H9 (cell line): ENCODE measurements at regions not wholly inside any gene's neighbourhood (a gene's known extent, or its start where the extent isn't known, plus 50 kb on each side); places are given as distances from the start of the nearest gene placed in this dataset.
A peak's percentile ranks its signal among the peaks of the same experiment; 100 is the strongest.

ENCODE experiments used
- DNase-seq: peaks from one replicate; pipeline ENCODE4 v3.0.0-alpha.2; 2017
- H2AFZ ChIP-seq: one replicate; pipeline ENCODE4 v1.6.1; 2013; ENCODE audit warnings: mild to moderate bottlenecking, low read length, control low read depth, moderate library complexity
- H2AK5ac ChIP-seq: 2 replicates; pipeline ENCODE4 v1.6.1; 2013; ENCODE audit warnings: low read length, control low read depth, mixed read lengths; ENCODE audit not compliant: insufficient read length
- H2BK120ac ChIP-seq: one replicate; pipeline ENCODE4 v1.6.1; 2013; ENCODE audit warnings: low read depth, mild to moderate bottlenecking, low read length, control low read depth, inconsistent platforms; ENCODE audit not compliant: poor library complexity, severe bottlenecking
- H2BK12ac ChIP-seq: 2 replicates; pipeline ENCODE4 v1.6.1; 2013; ENCODE audit warnings: low read length, control low read depth, mixed read lengths, low read depth; ENCODE audit not compliant: insufficient read length
- H2BK15ac ChIP-seq: 2 replicates; pipeline ENCODE4 v1.6.1; 2013; ENCODE audit warnings: low read depth, low read length, control low read depth
- H2BK20ac ChIP-seq: one replicate; pipeline ENCODE4 v1.6.1; 2013; ENCODE audit warnings: low read depth, mild to moderate bottlenecking, low read length, control low read depth, inconsistent platforms; ENCODE audit not compliant: poor library complexity, severe bottlenecking
- H2BK5ac ChIP-seq: 2 replicates; pipeline ENCODE4 v1.6.1; 2013; ENCODE audit warnings: low read length, control low read depth, mixed read lengths; ENCODE audit not compliant: insufficient read length
- H3K14ac ChIP-seq: 2 replicates; pipeline ENCODE4 v1.6.1; 2013; ENCODE audit warnings: low read length, control low read depth; ENCODE audit not compliant: insufficient read depth
- H3K18ac ChIP-seq: 2 replicates; pipeline ENCODE4 v1.6.1; 2013; ENCODE audit warnings: low read depth, mild to moderate bottlenecking, mixed read lengths, low read length, control low read depth; ENCODE audit not compliant: insufficient read length
- H3K23ac ChIP-seq: 2 replicates; pipeline ENCODE4 v1.6.1; 2013; ENCODE audit warnings: low read length, control low read depth, mixed read lengths, low read depth; ENCODE audit not compliant: insufficient read length
- H3K23me2 ChIP-seq: 2 replicates; pipeline ENCODE4 v1.6.1; 2013; ENCODE audit warnings: low read depth, mild to moderate bottlenecking, mixed read lengths, low read length, control low read depth; ENCODE audit not compliant: insufficient read length, poor library complexity, severe bottlenecking
- H3K27ac ChIP-seq: 2 replicates; pipeline ENCODE4 v1.5.1; 2013; ENCODE audit warnings: low read length, control low read depth, mixed read lengths, low read depth; ENCODE audit not compliant: insufficient read length
- H3K27me3 ChIP-seq: 2 replicates; pipeline ENCODE4 v1.6.1; 2013; ENCODE audit warnings: low read length, control low read depth, inconsistent platforms; ENCODE audit not compliant: insufficient read depth
- H3K4ac ChIP-seq: 2 replicates; pipeline ENCODE4 v1.6.1; 2013; ENCODE audit warnings: low read depth, mild to moderate bottlenecking, control low read depth, inconsistent platforms, low read length, moderate library complexity
- H3K4me1 ChIP-seq: 2 replicates; pipeline ENCODE4 v1.6.1; 2013; ENCODE audit warnings: low read length, control low read depth, inconsistent platforms; ENCODE audit not compliant: insufficient read depth
- H3K4me2 ChIP-seq: 2 replicates; pipeline ENCODE4 v1.6.1; 2013; ENCODE audit warnings: low read length, control low read depth, mixed read lengths; ENCODE audit not compliant: insufficient read length, insufficient read depth
- H3K56ac ChIP-seq: 2 replicates; pipeline ENCODE4 v1.6.1; 2013; ENCODE audit warnings: low read depth, mild to moderate bottlenecking, mixed read lengths, low read length, control low read depth; ENCODE audit not compliant: insufficient read length
- H3K79me1 ChIP-seq: 2 replicates; pipeline ENCODE4 v1.6.1; 2013; ENCODE audit warnings: low read depth, mild to moderate bottlenecking, moderate library complexity, low read length, control low read depth, inconsistent platforms; ENCODE audit not compliant: insufficient read depth, poor library complexity, severe bottlenecking
- H3K79me2 ChIP-seq: 2 replicates; pipeline ENCODE4 v1.6.1; 2013; ENCODE audit warnings: low read length, control low read depth, inconsistent platforms; ENCODE audit not compliant: insufficient read depth
- H3K9ac ChIP-seq: 2 replicates; pipeline ENCODE4 v1.6.1; 2013; ENCODE audit warnings: low read length, control low read depth, mixed read lengths; ENCODE audit not compliant: insufficient read length; ENCODE audit errors: extremely low read depth
- H3K9me3 ChIP-seq: one replicate; pipeline ENCODE4 v1.6.1; 2013; ENCODE audit warnings: low read depth, low read length, inconsistent platforms; ENCODE audit not compliant: control insufficient read depth
- H3T11ph ChIP-seq: one replicate; pipeline ENCODE4 v1.6.1; 2013; ENCODE audit warnings: mild to moderate bottlenecking, low read length, control low read depth, inconsistent platforms
- H4K20me1 ChIP-seq: one replicate; pipeline ENCODE4 v1.6.1; 2013; ENCODE audit not compliant: control insufficient read depth, insufficient read length, insufficient read depth
- H4K5ac ChIP-seq: 2 replicates; pipeline ENCODE4 v1.6.1; 2013; ENCODE audit warnings: low read depth, mild to moderate bottlenecking, mixed read lengths, low read length, control low read depth; ENCODE audit not compliant: insufficient read length
- H4K8ac ChIP-seq: replicated peaks from 2 replicates; pipeline ENCODE4 v1.6.1; 2013; ENCODE audit warnings: low read length, control low read depth, mixed read lengths, low read depth; ENCODE audit not compliant: insufficient read length
- H4K91ac ChIP-seq: 2 replicates; pipeline ENCODE4 v1.6.1; 2013; ENCODE audit warnings: low read depth, mild to moderate bottlenecking, moderate library complexity, mixed read lengths, low read length, control low read depth; ENCODE audit not compliant: insufficient read length
- H3K27ac Mint-ChIP-seq, 3 experiments: 2 replicates in 2 of 3; 3 replicates in 1 of 3; pipeline ENCODE4 v1.8.0; 2020 to 2021; ENCODE audit warnings: mixed read lengths in 3 of 3, mild to moderate bottlenecking in 1 of 3, moderate library complexity in 1 of 3
- H3K27me3 Mint-ChIP-seq: 2 replicates; pipeline ENCODE4 v1.8.0; 2021; ENCODE audit warnings: low read depth, mild to moderate bottlenecking, moderate library complexity, mixed read lengths
- H3K36me3 Mint-ChIP-seq, 3 experiments: 2 replicates in 2 of 3; 3 replicates in 1 of 3; pipeline ENCODE4 v1.8.0; 2020 to 2021; ENCODE audit warnings: low read depth in 3 of 3, mixed read lengths in 3 of 3; ENCODE audit not compliant: insufficient read depth in 1 of 3
- H3K4me1 Mint-ChIP-seq, 2 experiments: 2 replicates each; pipeline ENCODE4 v1.8.0; 2020; ENCODE audit warnings: mixed read lengths in 2 of 2
- H3K4me3 Mint-ChIP-seq, 2 experiments: 2 replicates in 1 of 2; 3 replicates in 1 of 2; pipeline ENCODE4 v1.8.0; 2020 to 2021; ENCODE audit warnings: mild to moderate bottlenecking in 2 of 2, mixed read lengths in 2 of 2, moderate library complexity in 1 of 2
- H3K9me3 Mint-ChIP-seq, 2 experiments: 2 replicates in 1 of 2; 3 replicates in 1 of 2; pipeline ENCODE4 v1.8.0; 2020; ENCODE audit warnings: mild to moderate bottlenecking in 2 of 2, mixed read lengths in 2 of 2, moderate library complexity in 1 of 2
- CTCF ChIP-seq: fragments of 200-600 bp; sonication (generic); conservative IDR thresholded peaks from 3 replicates; pipeline ENCODE4 v1.8.0; 2021; ENCODE audit warnings: antibody characterized with exemption, mild to moderate bottlenecking
- WGBS: extraction: QIAGEN DNeasy Blood & Tissue Kit; methylation state at CpG from one replicate; pipeline ENCODE4 v1.1.7; 2013; ENCODE audit warnings: missing lambda C conversion rate, low lambda C conversion rate, mixed read lengths; ENCODE audit not compliant: insufficient read length; ENCODE audit errors: extremely low coverage; 5-methylcytosine and 5-hydroxymethylcytosine counted together

- Histone ChIP-seq H3K4me1 (no peaks in the 10 kb centered on the region), H2BK5ac (no peak overlapping the region), H2AK5ac (no peak overlapping the region), H2AFZ (no peak overlapping the region), H4K8ac (no peak overlapping the region), H2BK12ac (no peak overlapping the region), H4K5ac (no peak overlapping the region), H3K79me2 (no peaks in the 10 kb centered on the region), H3K4ac (no peak overlapping the region), H3K18ac (no peak overlapping the region), H2BK15ac (no peak overlapping the region), H3K23ac (no peak overlapping the region), H3K4me2 (no peak overlapping the region), H3K9ac (no peak overlapping the region), H4K20me1 (no peaks in the 10 kb centered on the region), H4K91ac (no peak overlapping the region), H3K27ac (no peak overlapping the region), H3T11ph (no peak overlapping the region), H3K27me3 (no peaks in the 10 kb centered on the region), H3K56ac (no peak overlapping the region), H3K9me3 (no peaks in the 10 kb centered on the region), H3K23me2 (no peaks in the 10 kb centered on the region), H3K79me1 (no peaks in the 10 kb centered on the region), H3K14ac (no peak overlapping the region), H2BK120ac (no peak overlapping the region), H2BK20ac (no peak overlapping the region)
- Mint-ChIP-seq H3K4me3 (no peak overlapping the region), H3K27me3 (no peaks in the 10 kb centered on the region), H3K36me3 (no peaks in the 10 kb centered on the region), H3K27ac (no peak overlapping the region), H3K9me3 (no peaks in the 10 kb centered on the region), H3K4me1 (peaks cover 6 to 10% of the 10 kb centered on the region in 2 experiments; a peak in 3 of 4 replicates)
- no CpG with 5 or more reads among the region's 3 CpGs for WGBS
- no peak for DNase-seq
- TF ChIP-seq CTCF, result peak; percentile 62
These were observed 890.6 kb downstream of the KCNT2 start for GRCh38 chr1:195717651-195718050.
